GM23338 (cell line): ENCODE measurements at regions not wholly inside any gene's neighbourhood (a gene's known extent, or its start where the extent isn't known, plus 50 kb on each side); places are given as distances from the start of the nearest gene placed in this dataset.

Experiments used
- ATAC-seq: fragments of 200-7000 bp; cut with Tn5 transposase; 3 replicates; pipeline ENCODE4 v1.9.1; 2020
- DNase-seq: peaks from one replicate; pipeline ENCODE4 v3.0.0-alpha.2; 2015; ENCODE audit warnings: low spot score
- H2AFZ ChIP-seq: fragments of 200-600 bp; sonication (generic); 2 replicates; pipeline ENCODE4 v1.8.0; 2016; ENCODE audit warnings: antibody characterized with exemption, mild to moderate bottlenecking, moderate library complexity
- H3F3A ChIP-seq: fragments of 200-600 bp; sonication (generic); replicated peaks from 2 replicates; pipeline ENCODE4 v1.8.0; 2017; ENCODE audit warnings: antibody characterized with exemption, mixed run types, low read depth
- H3K27ac ChIP-seq: fragments of 200-600 bp; sonication (generic); 2 replicates; pipeline ENCODE4 v1.6.1; 2016; ENCODE audit warnings: low read depth
- H3K27me3 ChIP-seq: fragments of 200-600 bp; sonication (generic); 2 replicates; pipeline ENCODE4 v1.8.0; 2016; ENCODE audit warnings: mild to moderate bottlenecking, mixed run types, moderate library complexity; ENCODE audit not compliant: insufficient read depth
- H3K36me3 ChIP-seq: fragments of 200-600 bp; sonication (generic); 2 replicates; pipeline ENCODE4 v1.8.0; 2016; ENCODE audit warnings: mild to moderate bottlenecking; ENCODE audit not compliant: insufficient read depth
- H3K4me1 ChIP-seq: fragments of 200-600 bp; sonication (generic); 2 replicates; pipeline ENCODE4 v1.8.0; 2016; ENCODE audit warnings: mild to moderate bottlenecking, moderate library complexity; ENCODE audit not compliant: insufficient read depth
- H3K4me2 ChIP-seq: fragments of 200-600 bp; sonication (generic); 2 replicates; pipeline ENCODE4 v1.7.1; 2017; ENCODE audit warnings: mixed run types
- H3K4me3 ChIP-seq: fragments of 200-600 bp; sonication (generic); 2 replicates; pipeline ENCODE4 v1.6.1; 2016; ENCODE audit warnings: mixed run types
- H3K79me2 ChIP-seq: fragments of 200-600 bp; sonication (generic); replicated peaks from 2 replicates; pipeline ENCODE4 v1.8.0; 2017; ENCODE audit warnings: mild to moderate bottlenecking; ENCODE audit not compliant: insufficient read depth
- H3K9me2 ChIP-seq: fragments of 200-600 bp; sonication (generic); 2 replicates; pipeline ENCODE4 v1.8.0; 2017; ENCODE audit not compliant: insufficient read depth
- H4K20me1 ChIP-seq: fragments of 200-600 bp; sonication (generic); replicated peaks from 2 replicates; pipeline ENCODE4 v1.8.0; 2017; ENCODE audit warnings: mild to moderate bottlenecking; ENCODE audit not compliant: insufficient read depth
- H3K27ac Mint-ChIP-seq: 2 replicates; pipeline ENCODE4 v1.8.0; 2020; ENCODE audit warnings: inconsistent platforms, mild to moderate bottlenecking, moderate library complexity, mixed read lengths
- H3K27me3 Mint-ChIP-seq: 3 replicates; pipeline ENCODE4 v1.8.0; 2022; ENCODE audit warnings: low read depth, mild to moderate bottlenecking, moderate library complexity, mixed read lengths, inconsistent platforms; ENCODE audit not compliant: insufficient read depth, poor library complexity
- H3K36me3 Mint-ChIP-seq: 3 replicates; pipeline ENCODE4 v1.8.0; 2021; ENCODE audit warnings: low read depth, mild to moderate bottlenecking, inconsistent platforms, moderate library complexity, mixed read lengths
- H3K4me1 Mint-ChIP-seq: 3 replicates; pipeline ENCODE4 v1.8.0; 2020; ENCODE audit warnings: mild to moderate bottlenecking, inconsistent platforms, mixed read lengths
- H3K4me3 Mint-ChIP-seq: 3 replicates; pipeline ENCODE4 v1.8.0; 2021; ENCODE audit warnings: moderate library complexity, mild to moderate bottlenecking, inconsistent platforms, mixed read lengths
- H3K9me3 Mint-ChIP-seq: 3 replicates; pipeline ENCODE4 v1.8.0; 2020; ENCODE audit warnings: moderate library complexity, mild to moderate bottlenecking, inconsistent platforms, mixed read lengths
- CREB1 ChIP-seq: fragments of 250-450 bp; sonication (Bioruptor Pico); IDR thresholded peaks from 2 replicates; pipeline ENCODE4 v1.5.0; 2020; ENCODE audit warnings: low read depth, mild to moderate bottlenecking, moderate library complexity
- EZH2 ChIP-seq: fragments of 200-600 bp; sonication (generic); IDR thresholded peaks from one replicate; pipeline ENCODE4 v1.8.0; 2017; ENCODE audit warnings: antibody characterized with exemption, mild to moderate bottlenecking, low read depth; ENCODE audit not compliant: unreplicated experiment
- EZH2phosphoT487 ChIP-seq: fragments of 200-600 bp; sonication (generic); IDR thresholded peaks from one replicate; pipeline ENCODE4 v1.8.1; 2018; ENCODE audit warnings: antibody characterized with exemption; ENCODE audit not compliant: unreplicated experiment
- NANOG ChIP-seq: IDR thresholded peaks from 2 replicates; pipeline ENCODE4 v1.6.1; 2016; ENCODE audit warnings: antibody characterized with exemption, borderline replicate concordance
- POLR2AphosphoS5 ChIP-seq: IDR thresholded peaks from 2 replicates; pipeline ENCODE4 v1.6.1; 2016; ENCODE audit warnings: antibody characterized with exemption, low read depth
- STAT1 ChIP-seq: IDR thresholded peaks from one replicate; pipeline ENCODE4 v1.6.1; 2016; ENCODE audit warnings: antibody characterized with exemption; ENCODE audit not compliant: unreplicated experiment
- ZNF331 ChIP-seq: fragments of 250-450 bp; sonication (Bioruptor Pico); IDR thresholded peaks from 2 replicates; pipeline ENCODE4 v1.5.0; 2020; ENCODE audit warnings: low read depth, mild to moderate bottlenecking, moderate library complexity
- TF ChIP-seq, protein P1 (sequence below): IDR thresholded peaks from one replicate; pipeline ENCODE4 v1.6.1; 2018; ENCODE audit warnings: antibody characterized with exemption; ENCODE audit not compliant: unreplicated experiment
- TF ChIP-seq, protein P2 (sequence below), 2 experiments: fragments of 200-600 bp in 1 of 2; sonication (generic) in 1 of 2; conservative IDR thresholded peaks; 2 replicates each; pipeline versions ENCODE4 v1.5.1 to v1.6.1; 2016 to 2017; ENCODE audit warnings: antibody characterized with exemption in 2 of 2, low read depth in 2 of 2, mild to moderate bottlenecking in 2 of 2, moderate library complexity in 1 of 2
- TF ChIP-seq, protein P3 (sequence below): fragments of 250-450 bp; sonication (Bioruptor Pico); IDR thresholded peaks from 2 replicates; pipeline ENCODE4 v1.5.0; 2020; ENCODE audit warnings: mild to moderate bottlenecking, moderate library complexity

DNA sequence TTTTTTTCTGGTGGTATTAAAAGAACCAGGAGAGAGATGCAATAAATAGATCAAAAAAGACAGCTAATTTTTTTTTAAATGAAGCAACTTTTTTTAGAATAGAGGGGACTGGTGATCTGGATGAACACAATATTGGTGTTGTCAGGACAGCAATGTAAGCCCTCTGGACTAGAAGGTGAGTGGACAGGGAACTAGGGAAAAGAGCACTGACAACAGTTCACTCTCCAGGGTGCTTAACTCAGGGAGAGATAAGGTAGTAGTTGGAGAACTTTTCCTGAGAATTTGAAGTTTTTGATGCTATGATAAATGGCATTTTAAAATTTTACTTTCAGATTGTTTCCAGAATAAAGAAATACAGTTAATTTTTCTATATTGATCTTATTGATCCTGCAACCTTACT, 158.3 kb upstream of the STAC start (continued):
- TF ChIP-seq, protein P1, sequence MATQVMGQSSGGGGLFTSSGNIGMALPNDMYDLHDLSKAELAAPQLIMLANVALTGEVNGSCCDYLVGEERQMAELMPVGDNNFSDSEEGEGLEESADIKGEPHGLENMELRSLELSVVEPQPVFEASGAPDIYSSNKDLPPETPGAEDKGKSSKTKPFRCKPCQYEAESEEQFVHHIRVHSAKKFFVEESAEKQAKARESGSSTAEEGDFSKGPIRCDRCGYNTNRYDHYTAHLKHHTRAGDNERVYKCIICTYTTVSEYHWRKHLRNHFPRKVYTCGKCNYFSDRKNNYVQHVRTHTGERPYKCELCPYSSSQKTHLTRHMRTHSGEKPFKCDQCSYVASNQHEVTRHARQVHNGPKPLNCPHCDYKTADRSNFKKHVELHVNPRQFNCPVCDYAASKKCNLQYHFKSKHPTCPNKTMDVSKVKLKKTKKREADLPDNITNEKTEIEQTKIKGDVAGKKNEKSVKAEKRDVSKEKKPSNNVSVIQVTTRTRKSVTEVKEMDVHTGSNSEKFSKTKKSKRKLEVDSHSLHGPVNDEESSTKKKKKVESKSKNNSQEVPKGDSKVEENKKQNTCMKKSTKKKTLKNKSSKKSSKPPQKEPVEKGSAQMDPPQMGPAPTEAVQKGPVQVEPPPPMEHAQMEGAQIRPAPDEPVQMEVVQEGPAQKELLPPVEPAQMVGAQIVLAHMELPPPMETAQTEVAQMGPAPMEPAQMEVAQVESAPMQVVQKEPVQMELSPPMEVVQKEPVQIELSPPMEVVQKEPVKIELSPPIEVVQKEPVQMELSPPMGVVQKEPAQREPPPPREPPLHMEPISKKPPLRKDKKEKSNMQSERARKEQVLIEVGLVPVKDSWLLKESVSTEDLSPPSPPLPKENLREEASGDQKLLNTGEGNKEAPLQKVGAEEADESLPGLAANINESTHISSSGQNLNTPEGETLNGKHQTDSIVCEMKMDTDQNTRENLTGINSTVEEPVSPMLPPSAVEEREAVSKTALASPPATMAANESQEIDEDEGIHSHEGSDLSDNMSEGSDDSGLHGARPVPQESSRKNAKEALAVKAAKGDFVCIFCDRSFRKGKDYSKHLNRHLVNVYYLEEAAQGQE: no peak
- TF ChIP-seq NANOG: no peak
- no peak for TF ChIP-seq CREB1 (CRISPR knock-in tag)
- no peak for TF ChIP-seq EZH2

DNA sequence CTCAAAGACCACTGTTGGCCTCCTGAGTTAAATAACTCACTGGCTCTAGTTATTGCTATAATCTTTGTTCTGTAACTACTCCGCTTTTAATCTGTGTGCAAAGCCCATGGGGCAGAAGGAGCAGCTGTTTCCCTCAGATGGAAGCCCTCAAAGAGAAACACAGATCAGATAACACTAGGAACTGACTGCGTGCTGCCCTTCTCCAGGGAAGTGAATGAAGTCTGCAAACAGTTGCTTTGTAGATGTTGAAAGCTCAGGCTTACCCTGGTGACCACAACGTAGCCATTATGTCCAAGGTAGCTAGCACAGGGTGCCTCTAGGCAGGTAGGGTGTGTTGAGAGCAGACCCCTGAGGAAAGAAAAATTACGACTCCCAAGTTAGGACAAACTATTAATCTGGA, 152.3 kb upstream of the STAC start:
- H4K20me1 ChIP-seq: no peaks in the 10 kb centered on the region
- no peak overlapping the region for H2AFZ ChIP-seq
- no peak overlapping the region for H3K27ac Mint-ChIP-seq
- TF ChIP-seq STAT1 (no peak), ZNF331 (CRISPR knock-in tag) (no peak), POLR2AphosphoS5 (no peak), EZH2 (no peak), EZH2phosphoT487 (no peak)
- TF ChIP-seq, protein P1: no peak
- TF ChIP-seq, protein P2, sequence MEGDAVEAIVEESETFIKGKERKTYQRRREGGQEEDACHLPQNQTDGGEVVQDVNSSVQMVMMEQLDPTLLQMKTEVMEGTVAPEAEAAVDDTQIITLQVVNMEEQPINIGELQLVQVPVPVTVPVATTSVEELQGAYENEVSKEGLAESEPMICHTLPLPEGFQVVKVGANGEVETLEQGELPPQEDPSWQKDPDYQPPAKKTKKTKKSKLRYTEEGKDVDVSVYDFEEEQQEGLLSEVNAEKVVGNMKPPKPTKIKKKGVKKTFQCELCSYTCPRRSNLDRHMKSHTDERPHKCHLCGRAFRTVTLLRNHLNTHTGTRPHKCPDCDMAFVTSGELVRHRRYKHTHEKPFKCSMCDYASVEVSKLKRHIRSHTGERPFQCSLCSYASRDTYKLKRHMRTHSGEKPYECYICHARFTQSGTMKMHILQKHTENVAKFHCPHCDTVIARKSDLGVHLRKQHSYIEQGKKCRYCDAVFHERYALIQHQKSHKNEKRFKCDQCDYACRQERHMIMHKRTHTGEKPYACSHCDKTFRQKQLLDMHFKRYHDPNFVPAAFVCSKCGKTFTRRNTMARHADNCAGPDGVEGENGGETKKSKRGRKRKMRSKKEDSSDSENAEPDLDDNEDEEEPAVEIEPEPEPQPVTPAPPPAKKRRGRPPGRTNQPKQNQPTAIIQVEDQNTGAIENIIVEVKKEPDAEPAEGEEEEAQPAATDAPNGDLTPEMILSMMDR (conservative IDR thresholded peaks at IDR 0.05; ENCODE audit: low read depth in 2 of 2): no peak
- TF ChIP-seq, protein P3, sequence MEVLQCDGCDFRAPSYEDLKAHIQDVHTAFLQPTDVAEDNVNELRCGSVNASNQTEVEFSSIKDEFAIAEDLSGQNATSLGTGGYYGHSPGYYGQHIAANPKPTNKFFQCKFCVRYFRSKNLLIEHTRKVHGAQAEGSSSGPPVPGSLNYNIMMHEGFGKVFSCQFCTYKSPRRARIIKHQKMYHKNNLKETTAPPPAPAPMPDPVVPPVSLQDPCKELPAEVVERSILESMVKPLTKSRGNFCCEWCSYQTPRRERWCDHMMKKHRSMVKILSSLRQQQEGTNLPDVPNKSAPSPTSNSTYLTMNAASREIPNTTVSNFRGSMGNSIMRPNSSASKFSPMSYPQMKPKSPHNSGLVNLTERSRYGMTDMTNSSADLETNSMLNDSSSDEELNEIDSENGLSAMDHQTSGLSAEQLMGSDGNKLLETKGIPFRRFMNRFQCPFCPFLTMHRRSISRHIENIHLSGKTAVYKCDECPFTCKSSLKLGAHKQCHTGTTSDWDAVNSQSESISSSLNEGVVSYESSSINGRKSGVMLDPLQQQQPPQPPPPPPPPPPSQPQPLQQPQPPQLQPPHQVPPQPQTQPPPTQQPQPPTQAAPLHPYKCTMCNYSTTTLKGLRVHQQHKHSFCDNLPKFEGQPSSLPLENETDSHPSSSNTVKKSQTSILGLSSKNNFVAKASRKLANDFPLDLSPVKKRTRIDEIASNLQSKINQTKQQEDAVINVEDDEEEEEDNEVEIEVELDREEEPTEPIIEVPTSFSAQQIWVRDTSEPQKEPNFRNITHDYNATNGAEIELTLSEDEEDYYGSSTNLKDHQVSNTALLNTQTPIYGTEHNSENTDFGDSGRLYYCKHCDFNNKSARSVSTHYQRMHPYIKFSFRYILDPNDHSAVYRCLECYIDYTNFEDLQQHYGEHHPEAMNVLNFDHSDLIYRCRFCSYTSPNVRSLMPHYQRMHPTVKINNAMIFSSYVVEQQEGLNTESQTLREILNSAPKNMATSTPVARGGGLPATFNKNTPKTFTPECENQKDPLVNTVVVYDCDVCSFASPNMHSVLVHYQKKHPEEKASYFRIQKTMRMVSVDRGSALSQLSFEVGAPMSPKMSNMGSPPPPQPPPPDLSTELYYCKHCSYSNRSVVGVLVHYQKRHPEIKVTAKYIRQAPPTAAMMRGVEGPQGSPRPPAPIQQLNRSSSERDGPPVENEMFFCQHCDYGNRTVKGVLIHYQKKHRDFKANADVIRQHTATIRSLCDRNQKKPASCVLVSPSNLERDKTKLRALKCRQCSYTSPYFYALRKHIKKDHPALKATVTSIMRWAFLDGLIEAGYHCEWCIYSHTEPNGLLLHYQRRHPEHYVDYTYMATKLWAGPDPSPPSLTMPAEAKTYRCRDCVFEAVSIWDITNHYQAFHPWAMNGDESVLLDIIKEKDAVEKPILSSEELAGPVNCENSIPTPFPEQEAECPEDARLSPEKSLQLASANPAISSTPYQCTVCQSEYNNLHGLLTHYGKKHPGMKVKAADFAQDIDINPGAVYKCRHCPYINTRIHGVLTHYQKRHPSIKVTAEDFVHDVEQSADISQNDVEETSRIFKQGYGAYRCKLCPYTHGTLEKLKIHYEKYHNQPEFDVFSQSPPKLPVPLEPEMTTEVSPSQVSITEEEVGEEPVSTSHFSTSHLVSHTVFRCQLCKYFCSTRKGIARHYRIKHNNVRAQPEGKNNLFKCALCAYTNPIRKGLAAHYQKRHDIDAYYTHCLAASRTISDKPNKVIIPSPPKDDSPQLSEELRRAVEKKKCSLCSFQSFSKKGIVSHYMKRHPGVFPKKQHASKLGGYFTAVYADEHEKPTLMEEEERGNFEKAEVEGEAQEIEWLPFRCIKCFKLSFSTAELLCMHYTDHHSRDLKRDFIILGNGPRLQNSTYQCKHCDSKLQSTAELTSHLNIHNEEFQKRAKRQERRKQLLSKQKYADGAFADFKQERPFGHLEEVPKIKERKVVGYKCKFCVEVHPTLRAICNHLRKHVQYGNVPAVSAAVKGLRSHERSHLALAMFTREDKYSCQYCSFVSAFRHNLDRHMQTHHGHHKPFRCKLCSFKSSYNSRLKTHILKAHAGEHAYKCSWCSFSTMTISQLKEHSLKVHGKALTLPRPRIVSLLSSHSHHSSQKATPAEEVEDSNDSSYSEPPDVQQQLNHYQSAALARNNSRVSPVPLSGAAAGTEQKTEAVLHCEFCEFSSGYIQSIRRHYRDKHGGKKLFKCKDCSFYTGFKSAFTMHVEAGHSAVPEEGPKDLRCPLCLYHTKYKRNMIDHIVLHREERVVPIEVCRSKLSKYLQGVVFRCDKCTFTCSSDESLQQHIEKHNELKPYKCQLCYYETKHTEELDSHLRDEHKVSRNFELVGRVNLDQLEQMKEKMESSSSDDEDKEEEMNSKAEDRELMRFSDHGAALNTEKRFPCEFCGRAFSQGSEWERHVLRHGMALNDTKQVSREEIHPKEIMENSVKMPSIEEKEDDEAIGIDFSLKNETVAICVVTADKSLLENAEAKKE: no peak

More for the DNA sequence above, 152.3 kb upstream of the STAC start:
- no peak overlapping the region for H3K4me3 ChIP-seq
- no peaks in the 10 kb centered on the region for H3K36me3 ChIP-seq
- H3F3A ChIP-seq: no peaks in the 10 kb centered on the region
- H3K79me2 ChIP-seq: no peaks in the 10 kb centered on the region
- DNase-seq: no peak
- no peak overlapping the region for H3K4me3 Mint-ChIP-seq
- no peak overlapping the region for H3K4me2 ChIP-seq
- H3K27ac ChIP-seq: no peak overlapping the region
- no peaks in the 10 kb centered on the region for H3K4me1 Mint-ChIP-seq
- H3K27me3 Mint-ChIP-seq: no peaks in the 10 kb centered on the region
- H3K9me2 ChIP-seq: no peaks in the 10 kb centered on the region
- no peaks in the 10 kb centered on the region for H3K9me3 Mint-ChIP-seq
- H3K4me1 ChIP-seq: no peaks in the 10 kb centered on the region
- no peak for ATAC-seq
- no peaks in the 10 kb centered on the region for H3K27me3 ChIP-seq
- H3K36me3 Mint-ChIP-seq: no peaks in the 10 kb centered on the region
